IgD-negative memory B cell (primary cell): ENCODE measurements at regions not wholly inside any gene's neighbourhood (a gene's known extent, or its start where the extent isn't known, plus 50 kb on each side); places are given as distances from the start of the nearest gene placed in this dataset.
A peak's percentile ranks its signal among the peaks of the same experiment; 100 is the strongest.

Source experiments
- H3K27ac Mint-ChIP-seq, 3 donors: one replicate each; pipeline ENCODE4 v1.8.0; 2020 to 2022; ENCODE audit warnings: mild to moderate bottlenecking in 3 of 3, mixed read lengths in 3 of 3, moderate library complexity in 1 of 3
- H3K27me3 Mint-ChIP-seq: one replicate; pipeline ENCODE4 v1.8.0; 2021; ENCODE audit warnings: mixed read lengths
- H3K36me3 Mint-ChIP-seq: one replicate; pipeline ENCODE4 v1.8.0; 2020; ENCODE audit warnings: mild to moderate bottlenecking, mixed read lengths
- H3K4me1 Mint-ChIP-seq, 3 donors: one replicate each; pipeline ENCODE4 v1.8.0; 2020 to 2022; ENCODE audit warnings: mixed read lengths in 3 of 3, mild to moderate bottlenecking in 1 of 3
- H3K4me3 Mint-ChIP-seq, 4 donors: one replicate each; pipeline ENCODE4 v1.8.0; 2020 to 2022; ENCODE audit warnings: mild to moderate bottlenecking in 4 of 4, mixed read lengths in 4 of 4, moderate library complexity in 3 of 4
- H3K9me3 Mint-ChIP-seq, 3 donors: one replicate each; pipeline ENCODE4 v1.8.0; 2020 to 2021; ENCODE audit warnings: mixed read lengths in 3 of 3, mild to moderate bottlenecking in 1 of 3

- H3K4me3 Mint-ChIP-seq, result no peak overlapping the region
- peaks cover 1% of the 10 kb centered on the region for H3K36me3 Mint-ChIP-seq
- H3K9me3 Mint-ChIP-seq, result peaks cover 0 to 2% (median 1%) of the 10 kb centered on the region in 3 donors
- H3K27me3 Mint-ChIP-seq, result no peaks in the 10 kb centered on the region
- H3K4me1 Mint-ChIP-seq, result peaks cover 3 to 4% (median 3%) of the 10 kb centered on the region in 3 donors
- no peak overlapping the region for H3K27ac Mint-ChIP-seq
Observed at GRCh38 chr4:11614426-11614825, 185.7 kb upstream of the HS3ST1 start.

- Mint-ChIP-seq H3K9me3 (peaks cover 0 to 3% (median 2%) of the 10 kb centered on the region in 3 donors), H3K27me3 (no peaks in the 10 kb centered on the region), H3K27ac (peak overlapping the region in 1 of 3 donors; percentile 3), H3K4me1 (peaks cover 0 to 4% (median 0%) of the 10 kb centered on the region in 3 donors), H3K36me3 (no peaks in the 10 kb centered on the region), H3K4me3 (no peak overlapping the region)
Observed at GRCh38 chr4:11611868-11612267, 183.2 kb upstream of the HS3ST1 start.

- H3K4me3 Mint-ChIP-seq, result no peak overlapping the region
- no peaks in the 10 kb centered on the region for H3K36me3 Mint-ChIP-seq
- peaks cover 0 to 3% (median 2%) of the 10 kb centered on the region in 3 donors for H3K9me3 Mint-ChIP-seq
- H3K27me3 Mint-ChIP-seq, result no peaks in the 10 kb centered on the region
- H3K27ac Mint-ChIP-seq, result no peak overlapping the region
- peaks cover 0 to 4% (median 3%) of the 10 kb centered on the region in 3 donors for H3K4me1 Mint-ChIP-seq
Observed at GRCh38 chr4:11609751-11610150, 181.1 kb upstream of the HS3ST1 start.

- Mint-ChIP-seq H3K27ac (no peak overlapping the region), H3K4me1 (peaks cover 0 to 4% (median 3%) of the 10 kb centered on the region in 3 donors), H3K27me3 (no peaks in the 10 kb centered on the region), H3K4me3 (no peak overlapping the region), H3K36me3 (no peaks in the 10 kb centered on the region), H3K9me3 (peaks cover 0 to 3% (median 2%) of the 10 kb centered on the region in 3 donors)
Observed at GRCh38 chr4:11608992-11609391, 180.3 kb upstream of the HS3ST1 start.

GRCh38 chr4:11606078-11606477, 177.4 kb upstream of the HS3ST1 start:
- no peak overlapping the region for H3K27ac Mint-ChIP-seq
- peaks cover 0 to 2% (median 0%) of the 10 kb centered on the region in 3 donors for H3K9me3 Mint-ChIP-seq
- H3K4me3 Mint-ChIP-seq, result no peak overlapping the region
- H3K36me3 Mint-ChIP-seq, result peaks cover 1% of the 10 kb centered on the region
- no peaks in the 10 kb centered on the region for H3K27me3 Mint-ChIP-seq
- peaks cover 0 to 3% (median 2%) of the 10 kb centered on the region in 3 donors for H3K4me1 Mint-ChIP-seq

- Mint-ChIP-seq H3K9me3 (peaks cover 0 to 2% (median 0%) of the 10 kb centered on the region in 3 donors), H3K4me1 (peaks cover 0 to 3% (median 2%) of the 10 kb centered on the region in 3 donors), H3K27ac (no peak overlapping the region), H3K36me3 (peaks cover 1% of the 10 kb centered on the region), H3K4me3 (no peak overlapping the region), H3K27me3 (no peaks in the 10 kb centered on the region)
Observed at GRCh38 chr4:11605597-11605996, 176.9 kb upstream of the HS3ST1 start.

- peak overlapping the region in 1 of 3 donors; percentile 19 for H3K27ac Mint-ChIP-seq
- H3K27me3 Mint-ChIP-seq, result no peaks in the 10 kb centered on the region
- peaks cover 0 to 2% (median 0%) of the 10 kb centered on the region in 3 donors for H3K9me3 Mint-ChIP-seq
- H3K36me3 Mint-ChIP-seq, result peaks cover 1% of the 10 kb centered on the region
- H3K4me3 Mint-ChIP-seq, result no peak overlapping the region
- H3K4me1 Mint-ChIP-seq, result peaks cover 0 to 3% (median 2%) of the 10 kb centered on the region in 3 donors
Observed at GRCh38 chr4:11604821-11605220, 176.1 kb upstream of the HS3ST1 start.

GRCh38 chr4:11603591-11604194, 175.0 kb upstream of the HS3ST1 start:
- no peaks in the 10 kb centered on the region for H3K27me3 Mint-ChIP-seq
- H3K4me3 Mint-ChIP-seq, result no peak overlapping the region
- no peaks in the 10 kb centered on the region for H3K9me3 Mint-ChIP-seq

GRCh38 chr4:11602606-11603340, 174.1 kb upstream of the HS3ST1 start:
- Mint-ChIP-seq H3K27ac (no peak overlapping the region), H3K36me3 (peaks cover 1% of the 10 kb centered on the region), H3K27me3 (no peaks in the 10 kb centered on the region), H3K9me3 (no peaks in the 10 kb centered on the region), H3K4me1 (peaks cover 0 to 3% (median 0%) of the 10 kb centered on the region in 3 donors), H3K4me3 (no peak overlapping the region)

More at GRCh38 chr4:11603591-11604194, 175.0 kb upstream of the HS3ST1 start:
- H3K4me1 Mint-ChIP-seq, result peaks cover 0 to 3% (median 0%) of the 10 kb centered on the region in 3 donors
- H3K36me3 Mint-ChIP-seq, result peaks cover 1% of the 10 kb centered on the region
- H3K27ac Mint-ChIP-seq, result no peak overlapping the region

- Mint-ChIP-seq H3K4me1 (peaks cover 0 to 4% (median 3%) of the 10 kb centered on the region in 3 donors), H3K9me3 (no peaks in the 10 kb centered on the region), H3K36me3 (peaks cover 1% of the 10 kb centered on the region), H3K4me3 (no peak overlapping the region), H3K27ac (no peak overlapping the region), H3K27me3 (no peaks in the 10 kb centered on the region)
Observed at GRCh38 chr4:11599064-11599463, 170.4 kb upstream of the HS3ST1 start.

- H3K27me3 Mint-ChIP-seq, result no peaks in the 10 kb centered on the region
- no peaks in the 10 kb centered on the region for H3K9me3 Mint-ChIP-seq
- peaks cover 0 to 4% (median 3%) of the 10 kb centered on the region in 3 donors for H3K4me1 Mint-ChIP-seq
- H3K27ac Mint-ChIP-seq, result no peak overlapping the region
- H3K36me3 Mint-ChIP-seq, result peaks cover under 1% of the 10 kb centered on the region
- no peak overlapping the region for H3K4me3 Mint-ChIP-seq
Observed at GRCh38 chr4:11598591-11598990, 169.9 kb upstream of the HS3ST1 start.

- no peak overlapping the region for H3K4me3 Mint-ChIP-seq
- H3K27ac Mint-ChIP-seq, result no peak overlapping the region
- H3K27me3 Mint-ChIP-seq, result no peaks in the 10 kb centered on the region
- H3K9me3 Mint-ChIP-seq, result no peaks in the 10 kb centered on the region
- H3K36me3 Mint-ChIP-seq, result no peaks in the 10 kb centered on the region
- H3K4me1 Mint-ChIP-seq, result peaks cover 0 to 4% (median 3%) of the 10 kb centered on the region in 3 donors
Observed at GRCh38 chr4:11597506-11597905, 168.8 kb upstream of the HS3ST1 start.

- Mint-ChIP-seq H3K9me3 (no peaks in the 10 kb centered on the region), H3K4me1 (peaks cover 0 to 4% (median 3%) of the 10 kb centered on the region in 3 donors), H3K27me3 (no peaks in the 10 kb centered on the region), H3K27ac (no peak overlapping the region), H3K36me3 (no peaks in the 10 kb centered on the region), H3K4me3 (no peak overlapping the region)
Observed at GRCh38 chr4:11596989-11597388, 168.3 kb upstream of the HS3ST1 start.

GRCh38 chr4:11593576-11594116, 165.0 kb upstream of the HS3ST1 start:
- Mint-ChIP-seq H3K36me3 (no peaks in the 10 kb centered on the region), H3K4me3 (no peak overlapping the region), H3K4me1 (peaks cover 0 to 4% (median 3%) of the 10 kb centered on the region in 3 donors), H3K9me3 (no peaks in the 10 kb centered on the region), H3K27me3 (no peaks in the 10 kb centered on the region), H3K27ac (no peak overlapping the region)

- no peak overlapping the region for H3K4me3 Mint-ChIP-seq
- H3K9me3 Mint-ChIP-seq, result no peaks in the 10 kb centered on the region
- no peaks in the 10 kb centered on the region for H3K36me3 Mint-ChIP-seq
- H3K27ac Mint-ChIP-seq, result no peak overlapping the region
- H3K4me1 Mint-ChIP-seq, result no peaks in the 10 kb centered on the region
- no peaks in the 10 kb centered on the region for H3K27me3 Mint-ChIP-seq
Observed at GRCh38 chr4:11592276-11592675, 163.6 kb upstream of the HS3ST1 start.
